HCT116 (cell line): ENCODE measurements at regions not wholly inside any gene's neighbourhood (a gene's known extent, or its start where the extent isn't known, plus 50 kb on each side); places are given as distances from the start of the nearest gene placed in this dataset.

Experiments used
- ATAC-seq: fragments of 200-7000 bp; cut with Tn5 transposase; 2 replicates; pipeline ENCODE4 v1.9.1; 2020; ENCODE audit warnings: mild to moderate bottlenecking, moderate library complexity
- BruUV-seq: library from RNA; stranded (reverse); fragments of 400-500 nt; replicated peaks from 2 replicates; lab custom pipeline; 2021; lab: Mats Ljungman, UMichigan
- CTCF ChIA-PET: fragments of 300-600 bp; sonication (Branson Sonifier 250); formaldehyde crosslinking; loops from one replicate; lab custom pipeline; 2021; ENCODE audit warnings: antibody characterized with exemption; lab: Charles Lee
- POLR2A ChIA-PET: fragments of 300-600, 350-600 bp; sonication (Branson Sonifier 250); formaldehyde crosslinking; loops from one replicate; lab custom pipeline; 2021; ENCODE audit warnings: antibody characterized with exemption; lab: Charles Lee
- RAD21 ChIA-PET, 2 experiments: fragments of 300-600 bp; sonication (Branson Sonifier 250); formaldehyde crosslinking; loops; one replicate each; lab custom pipeline; 2023; ENCODE audit warnings: low total read pairs in 2 of 2; ENCODE audit not compliant: uncharacterized antibody in 2 of 2, unreplicated experiment in 2 of 2, low non-redundant PET in 1 of 2; lab: Charles Lee
- DNase-seq: peaks from one replicate; pipeline ENCODE4 v3.0.0-alpha.2; 2010; ENCODE audit warnings: low read depth, low spot score
- H2AFZ ChIP-seq: fragments of 200-600 bp; shearing (Covaris generic), sonication (generic); 2 replicates; pipeline ENCODE4 v1.6.1; 2017; ENCODE audit warnings: low read depth, mixed run types, mixed read lengths, antibody characterized with exemption, low read length; ENCODE audit not compliant: poor library complexity, severe bottlenecking
- H3K27ac ChIP-seq: 2 replicates; pipeline ENCODE4 v1.5.1; 2012; ENCODE audit warnings: low read depth, low read length
- H3K27me3 ChIP-seq: fragments of 200-600 bp; sonication (generic); 2 replicates; pipeline ENCODE4 v1.6.1; 2016; ENCODE audit warnings: mixed run types, low read length, mixed read lengths; ENCODE audit not compliant: insufficient read depth
- H3K36me3 ChIP-seq, 2 experiments: fragments of 200-500 bp in 1 of 2; fragments of 200-600 bp in 1 of 2; sonication (Bioruptor generic) in 1 of 2; sonication (generic) in 1 of 2; 2 replicates each; pipeline versions ENCODE4 v1.5.1 to v1.6.1; 2014 to 2016; ENCODE audit warnings: low read length in 2 of 2, inconsistent platforms in 1 of 2, mixed read lengths in 1 of 2, mixed run types in 1 of 2; ENCODE audit not compliant: insufficient read depth in 2 of 2, control insufficient read depth in 1 of 2
- H3K4me1 ChIP-seq, 2 experiments: fragments of 200-600 bp in 1 of 2; sonication (generic) in 1 of 2; 2 replicates each; pipeline versions ENCODE4 v1.5.1 to v1.6.1; 2012 to 2017; ENCODE audit warnings: low read length in 2 of 2, inconsistent platforms in 1 of 2, mild to moderate bottlenecking in 1 of 2, mixed read lengths in 1 of 2, mixed run types in 1 of 2, moderate library complexity in 1 of 2; ENCODE audit not compliant: insufficient read depth in 2 of 2, control insufficient read depth in 1 of 2
- H3K4me2 ChIP-seq: fragments of 200-600 bp; sonication (generic); 2 replicates; pipeline ENCODE4 v1.6.1; 2017; ENCODE audit warnings: mixed run types, low read length, mixed read lengths
- H3K4me3 ChIP-seq, 2 experiments: fragments of 200-600 bp in 1 of 2; sonication (generic) in 1 of 2; replicated peaks in 1 of 2; 2 replicates each; pipeline ENCODE4 v1.5.1; 2011 to 2016; ENCODE audit warnings: low read length in 2 of 2, control low read depth in 1 of 2, low read depth in 1 of 2, mild to moderate bottlenecking in 1 of 2, mixed read lengths in 1 of 2, mixed run types in 1 of 2
- H3K79me2 ChIP-seq: fragments of 200-600 bp; sonication (generic); 2 replicates; pipeline ENCODE4 v1.6.1; 2017; ENCODE audit warnings: mild to moderate bottlenecking, mixed run types, low read length, moderate library complexity, mixed read lengths; ENCODE audit not compliant: insufficient read depth
- H3K9ac ChIP-seq: fragments of 200-600 bp; sonication (generic); 2 replicates; pipeline ENCODE4 v1.6.1; 2016; ENCODE audit warnings: low read length, mixed read lengths
- H3K9me2 ChIP-seq: fragments of 200-600 bp; sonication (generic), shearing (Covaris generic); 2 replicates; pipeline ENCODE4 v1.6.1; 2017; ENCODE audit warnings: mixed run types, mild to moderate bottlenecking, moderate library complexity; ENCODE audit not compliant: insufficient read depth
- H3K9me3 ChIP-seq, 2 experiments: fragments of 200-500 bp in 1 of 2; fragments of 200-600 bp in 1 of 2; sonication (Bioruptor generic) in 1 of 2; sonication (generic) in 1 of 2; 2 replicates each; pipeline ENCODE4 v1.6.1; 2014 to 2017; ENCODE audit warnings: low read length in 2 of 2, mixed read lengths in 2 of 2, inconsistent platforms in 1 of 2, low read depth in 1 of 2, mild to moderate bottlenecking in 1 of 2, mixed run types in 1 of 2, moderate library complexity in 1 of 2; ENCODE audit not compliant: control insufficient read depth in 1 of 2, insufficient read depth in 1 of 2
- H4K20me1 ChIP-seq: fragments of 200-600 bp; sonication (generic), shearing (Covaris generic); 2 replicates; pipeline ENCODE4 v1.6.1; 2017; ENCODE audit warnings: mixed run types, mild to moderate bottlenecking, moderate library complexity; ENCODE audit not compliant: insufficient read depth
- CEBPB ChIP-seq: IDR thresholded peaks from 2 replicates; pipeline ENCODE4 v1.6.1; 2012; ENCODE audit warnings: low read depth
- CTCF ChIP-seq, 3 experiments: fragments of 200-600 bp in 1 of 3; sonication (generic) in 1 of 3; IDR thresholded peaks in 2 of 3; conservative IDR thresholded peaks in 1 of 3; 2 replicates each; pipeline ENCODE4 v1.5.1; 2012 to 2017; ENCODE audit warnings: low read depth in 2 of 3, low read length in 2 of 3, antibody characterized with exemption in 1 of 3, borderline replicate concordance in 1 of 3, control low read depth in 1 of 3, mild to moderate bottlenecking in 1 of 3, mixed read lengths in 1 of 3, mixed run types in 1 of 3, moderate library complexity in 1 of 3; ENCODE audit not compliant: insufficient read depth in 1 of 3
- EGR1 ChIP-seq: IDR thresholded peaks from 2 replicates; pipeline ENCODE4 v1.6.1; 2012; ENCODE audit warnings: low read depth
- EZH2phosphoT487 ChIP-seq: fragments of 200-600 bp; IDR thresholded peaks from 2 replicates; pipeline ENCODE4 v1.6.1; 2018; ENCODE audit warnings: antibody characterized with exemption, borderline replicate concordance
- FOSL1 ChIP-seq: IDR thresholded peaks from 2 replicates; pipeline ENCODE4 v1.6.1; 2012; ENCODE audit warnings: low read depth
- JUND ChIP-seq: IDR thresholded peaks from 2 replicates; pipeline ENCODE4 v1.6.1; 2012
- ZBTB33 ChIP-seq: IDR thresholded peaks from 2 replicates; pipeline ENCODE4 v1.6.1; 2011; ENCODE audit warnings: mild to moderate bottlenecking, low read length, moderate library complexity; ENCODE audit not compliant: insufficient replicate concordance; ENCODE audit errors: extremely low read depth
- intact Hi-C: fragments of 100-400 bp; cut with micrococcal nuclease; formaldehyde crosslinking; loops from 2 replicates; pipeline ENCODE4 v1.10.0; 2022

GRCh38 chr6:74357321-74357720 is 661.3 kb downstream of the CD109 start:
- CTCF ChIA-PET: interaction anchor here (1.7 kb wide), 1 partner anchor 14 kb away, joined by 6 read pairs; no protein-coding TSS in a partner anchor
- no TSS peak for BruUV-seq

GRCh38 chr6:74356391-74356790 is 660.4 kb downstream of the CD109 start:
- no TSS peak for BruUV-seq

More at GRCh38 chr6:74357321-74357720, 661.3 kb downstream of the CD109 start:
- Histone ChIP-seq H3K27ac (no peak overlapping the region), H3K27me3 (no peaks in the 10 kb centered on the region), H3K79me2 (no peaks in the 10 kb centered on the region), H3K36me3 (no peaks in the 10 kb centered on the region), H3K4me3 (no peak overlapping the region), H2AFZ (peak overlapping the region; percentile 10), H3K9ac (no peak overlapping the region), H3K9me3 (no peaks in the 10 kb centered on the region), H3K4me1 (peaks cover 6 to 20% of the 10 kb centered on the region in 2 experiments; a peak in 3 of 4 replicates), H3K4me2 (peak overlapping the region; percentile 25), H4K20me1 (no peaks in the 10 kb centered on the region), H3K9me2 (no peaks in the 10 kb centered on the region)
- intact Hi-C loops: no loop called here
- ATAC-seq (no peak), DNase-seq (no peak)
- RAD21 ChIA-PET: no interaction called here
- no peak for TF ChIP-seq EGR1
- TF ChIP-seq CEBPB: no peak
- TF ChIP-seq FOSL1: no peak
- POLR2A ChIA-PET: no interaction called here

More at GRCh38 chr6:74356391-74356790, 660.4 kb downstream of the CD109 start:
- Histone ChIP-seq H3K27me3 (no peaks in the 10 kb centered on the region), H3K79me2 (no peaks in the 10 kb centered on the region), H3K9me2 (no peaks in the 10 kb centered on the region), H3K9me3 (no peaks in the 10 kb centered on the region), H4K20me1 (no peaks in the 10 kb centered on the region), H3K4me2 (peak overlapping the region; percentile 34; the same call in 1 of the 2 replicates), H3K4me3 (no peak overlapping the region), H3K9ac (no peak overlapping the region), H3K4me1 (peaks cover 6 to 20% of the 10 kb centered on the region in 2 experiments; a peak in 3 of 4 replicates), H3K36me3 (no peaks in the 10 kb centered on the region), H2AFZ (peak overlapping the region; percentile 81), H3K27ac (no peak overlapping the region)
- intact Hi-C loops: no loop called here
- peak; percentile 56 for TF ChIP-seq JUND
- TF ChIP-seq CTCF (IDR thresholded peaks at IDR 0.05 in 2 of 3, conservative IDR thresholded peaks at IDR 0.05 in 1 of 3; ENCODE audit: borderline replicate concordance in 1 of 3, insufficient read depth in 1 of 3, low read depth in 2 of 3, low read length in 2 of 3): no peak
- TF ChIP-seq CEBPB: no peak
- no peak for TF ChIP-seq ZBTB33
- TF ChIP-seq FOSL1: peak; percentile 59
- no peak for TF ChIP-seq EZH2phosphoT487
- CTCF ChIA-PET: no interaction called here
- POLR2A ChIA-PET: no interaction called here
- DNase-seq (peak; percentile 42), ATAC-seq (peak; percentile 66; the same call in 1 of the 2 replicates)
- RAD21 ChIA-PET: no interaction called here
